IPS DF 6.9 (cell line): ENCODE measurements at regions not wholly inside any gene's neighbourhood (a gene's known extent, or its start where the extent isn't known, plus 50 kb on each side); places are given as distances from the start of the nearest gene placed in this dataset.
"Not testable (repeated sequence)": the region's sequence is repeated elsewhere in the genome, so short reads cannot be mapped to it uniquely, and the experiment has no call there.

Source experiments
- DNase-seq: peaks from one replicate; pipeline ENCODE4 v3.0.0-alpha.2; 2013; ENCODE audit warnings: low read depth, low spot score
- H3K27ac ChIP-seq: one replicate; pipeline ENCODE4 v1.5.1; 2013; ENCODE audit warnings: low read length, control low read depth
- H3K27me3 ChIP-seq: 2 replicates; pipeline ENCODE4 v1.6.1; 2013; ENCODE audit warnings: mild to moderate bottlenecking, low read length; ENCODE audit not compliant: control insufficient read depth, insufficient read depth
- H3K36me3 ChIP-seq: 2 replicates; pipeline ENCODE4 v1.6.1; 2013; ENCODE audit warnings: low read length; ENCODE audit not compliant: control insufficient read depth, insufficient read depth
- H3K4me1 ChIP-seq: 2 replicates; pipeline ENCODE4 v1.6.1; 2013; ENCODE audit warnings: low read length; ENCODE audit not compliant: control insufficient read depth, insufficient read depth
- H3K4me3 ChIP-seq: 2 replicates; pipeline ENCODE4 v1.5.1; 2013; ENCODE audit warnings: mild to moderate bottlenecking, low read length
- H3K9me3 ChIP-seq: 2 replicates; pipeline ENCODE4 v1.6.1; 2013; ENCODE audit warnings: low read length, inconsistent platforms; ENCODE audit not compliant: control insufficient read depth, insufficient read depth
- WGBS: extraction: QIAGEN DNeasy Blood & Tissue Kit; methylation state at CpG from one replicate; pipeline ENCODE4 v1.1.7; 2013; ENCODE audit warnings: mixed read lengths, missing lambda C conversion rate; ENCODE audit not compliant: insufficient read length, insufficient coverage; 5-methylcytosine and 5-hydroxymethylcytosine counted together

- WGBS, result no CpG with 5 or more reads among the region's 23 CpGs
- not testable (repeated sequence) for H3K27me3 ChIP-seq, H3K9me3 ChIP-seq, H3K27ac ChIP-seq, DNase-seq, H3K4me1 ChIP-seq, H3K4me3 ChIP-seq, H3K36me3 ChIP-seq
Observed at GRCh38 chr9:42377530-42378417, 194.3 kb downstream of the SPATA31A6 start.

GRCh38 chr9:42378418-42378815 is 195.0 kb downstream of the SPATA31A6 start:
- H3K9me3 ChIP-seq, result no peaks in the 10 kb centered on the region
- no peaks in the 10 kb centered on the region for H3K27me3 ChIP-seq
- H3K27ac ChIP-seq, result no peak overlapping the region
- no peaks in the 10 kb centered on the region for H3K4me1 ChIP-seq
- H3K4me3 ChIP-seq, result no peak overlapping the region
- no CpG with 5 or more reads among the region's 2 CpGs for WGBS
- DNase-seq, result no peak
- H3K36me3 ChIP-seq, result no peaks in the 10 kb centered on the region

GRCh38 chr9:42379602-42380001 is 196.1 kb downstream of the SPATA31A6 start:
- not testable (repeated sequence) for H3K27me3 ChIP-seq, H3K4me3 ChIP-seq, H3K36me3 ChIP-seq, H3K9me3 ChIP-seq, H3K4me1 ChIP-seq, DNase-seq, H3K27ac ChIP-seq
- WGBS, result no CpG with 5 or more reads among the region's 1 CpG

- H3K9me3 ChIP-seq, H3K4me1 ChIP-seq, H3K4me3 ChIP-seq, DNase-seq, H3K27ac ChIP-seq, H3K36me3 ChIP-seq, H3K27me3 ChIP-seq: not testable (repeated sequence)
- WGBS, result no CpG with 5 or more reads among the region's 24 CpGs
Observed at GRCh38 chr9:42384585-42384984, 201.1 kb downstream of the SPATA31A6 start.

- H3K27me3 ChIP-seq, H3K27ac ChIP-seq, H3K4me3 ChIP-seq, H3K9me3 ChIP-seq, H3K4me1 ChIP-seq, DNase-seq, H3K36me3 ChIP-seq: not testable (repeated sequence)
- no CpG with 5 or more reads among the region's 11 CpGs for WGBS
Observed at GRCh38 chr9:42385574-42386120, 202.2 kb downstream of the SPATA31A6 start.

GRCh38 chr9:42386477-42386876 is 203.0 kb downstream of the SPATA31A6 start:
- H3K36me3 ChIP-seq, result no peaks in the 10 kb centered on the region
- DNase-seq, result no peak
- WGBS, result no CpG with 5 or more reads among the region's 2 CpGs
- H3K27ac ChIP-seq, result no peak overlapping the region
- H3K4me3 ChIP-seq, result no peak overlapping the region
- H3K4me1 ChIP-seq, result no peaks in the 10 kb centered on the region
- no peaks in the 10 kb centered on the region for H3K9me3 ChIP-seq
- H3K27me3 ChIP-seq, result no peaks in the 10 kb centered on the region

- Histone ChIP-seq H3K4me3 (no peak overlapping the region), H3K9me3 (no peaks in the 10 kb centered on the region), H3K27me3 (no peaks in the 10 kb centered on the region), H3K27ac (no peak overlapping the region), H3K36me3 (no peaks in the 10 kb centered on the region), H3K4me1 (no peaks in the 10 kb centered on the region)
- no CpG with 5 or more reads among the region's 3 CpGs for WGBS
- no peak for DNase-seq
Observed at GRCh38 chr9:42388146-42388690, 204.8 kb downstream of the SPATA31A6 start.

- no peak for DNase-seq
Observed at GRCh38 chr9:42388846-42389245, 205.4 kb downstream of the SPATA31A6 start.

GRCh38 chr9:42392773-42393455 is 209.5 kb downstream of the SPATA31A6 start:
- H3K27me3 ChIP-seq, H3K4me3 ChIP-seq, H3K27ac ChIP-seq, H3K9me3 ChIP-seq, H3K36me3 ChIP-seq, H3K4me1 ChIP-seq, DNase-seq: not testable (repeated sequence)
- WGBS, result no CpG with 5 or more reads among the region's 5 CpGs

More at GRCh38 chr9:42388846-42389245, 205.4 kb downstream of the SPATA31A6 start:
- Histone ChIP-seq H3K9me3 (no peaks in the 10 kb centered on the region), H3K4me1 (no peaks in the 10 kb centered on the region), H3K27me3 (no peaks in the 10 kb centered on the region), H3K27ac (no peak overlapping the region), H3K4me3 (no peak overlapping the region), H3K36me3 (no peaks in the 10 kb centered on the region)
- WGBS, result no CpG with 5 or more reads among the region's 6 CpGs

GRCh38 chr9:42396318-42396717 is 212.9 kb downstream of the SPATA31A6 start:
- WGBS, result no CpG with 5 or more reads among the region's 2 CpGs
- Histone ChIP-seq H3K36me3 (no peaks in the 10 kb centered on the region), H3K4me1 (no peaks in the 10 kb centered on the region), H3K27me3 (no peaks in the 10 kb centered on the region), H3K4me3 (no peak overlapping the region), H3K27ac (no peak overlapping the region), H3K9me3 (no peaks in the 10 kb centered on the region)
- DNase-seq, result no peak
